SH-SY5Y (cell line): ENCODE measurements at regions not wholly inside any gene's neighbourhood (a gene's known extent, or its start where the extent isn't known, plus 50 kb on each side); places are given as distances from the start of the nearest gene placed in this dataset.

Experiments
- GATA2 ChIP-seq: IDR thresholded peaks from 2 replicates; pipeline ENCODE4 v1.6.1; 2011; ENCODE audit warnings: mild to moderate bottlenecking, low read depth, low read length
- GATA3 ChIP-seq: IDR thresholded peaks from 2 replicates; pipeline ENCODE4 v1.6.1; 2011; ENCODE audit warnings: low read depth, mild to moderate bottlenecking, low read length, moderate library complexity

DNA sequence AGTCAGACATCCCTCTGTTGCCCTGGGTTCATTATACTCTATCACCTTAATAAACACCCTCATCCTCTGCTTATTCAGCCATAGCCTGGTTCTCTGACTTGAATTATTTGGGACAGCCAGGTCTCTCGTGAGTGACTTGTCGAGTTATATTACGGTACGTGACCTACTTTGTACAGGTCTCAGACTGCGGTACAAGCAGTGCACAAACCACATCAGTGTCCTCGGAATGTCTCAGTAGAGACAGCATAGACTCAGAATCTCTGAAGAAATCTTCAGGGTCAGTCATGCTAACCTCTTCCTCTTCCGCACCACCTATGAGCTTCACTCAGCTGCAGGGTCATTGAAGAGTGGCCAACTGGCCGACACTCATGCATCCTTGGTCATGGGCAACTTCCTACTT, 860.8 kb downstream of the BCL11B start:
- TF ChIP-seq GATA3 = no peak
- no peak for TF ChIP-seq GATA2
